PC-3 (cell line): ENCODE measurements at regions not wholly inside any gene's neighbourhood (a gene's known extent, or its start where the extent isn't known, plus 50 kb on each side); places are given as distances from the start of the nearest gene placed in this dataset.

Experiments used
- ATAC-seq: fragments of 200-7000 bp; cut with Tn5 transposase; 2 replicates; pipeline ENCODE4 v1.9.1; 2020; ENCODE audit warnings: mild to moderate bottlenecking, moderate library complexity
- BruUV-seq: library from RNA; stranded (reverse); fragments of 400-500 nt; replicated peaks from 2 replicates; lab custom pipeline; 2021; lab: Mats Ljungman, UMichigan
- CTCF ChIA-PET: fragments of 300-600 bp; sonication (Branson Sonifier 250); formaldehyde crosslinking; loops from one replicate; lab custom pipeline; 2022; ENCODE audit warnings: antibody characterized with exemption; lab: Charles Lee
- POLR2A ChIA-PET: fragments of 300-600 bp; sonication (Branson Sonifier 250); formaldehyde crosslinking; loops from one replicate; lab custom pipeline; 2022; ENCODE audit warnings: antibody characterized with exemption; ENCODE audit not compliant: unreplicated experiment; lab: Charles Lee
- DNase-seq: peaks from one replicate; pipeline ENCODE4 v3.0.0-alpha.2; 2015
- H2AFZ ChIP-seq: fragments of 300-600 bp; sonication (generic); 2 replicates; pipeline ENCODE4 v1.6.0; 2016; ENCODE audit warnings: antibody characterized with exemption, low read length
- H3F3A ChIP-seq: fragments of 300-600 bp; sonication (generic); one replicate; pipeline ENCODE4 v1.6.0; 2017; ENCODE audit warnings: antibody characterized with exemption, low read length, control low read depth, mild to moderate bottlenecking; ENCODE audit not compliant: unreplicated experiment
- H3K27ac ChIP-seq: fragments of 300-600 bp; sonication (generic); 2 replicates; pipeline ENCODE4 v1.5.1; 2016; ENCODE audit warnings: mild to moderate bottlenecking, low read length
- H3K27me3 ChIP-seq: fragments of 300-600 bp; sonication (generic); 2 replicates; pipeline ENCODE4 v1.6.1; 2016; ENCODE audit warnings: low read length, mixed read lengths
- H3K36me3 ChIP-seq: fragments of 300-600 bp; sonication (generic); 2 replicates; pipeline ENCODE4 v1.6.1; 2016; ENCODE audit warnings: low read depth, mixed run types, low read length, mixed read lengths
- H3K4me1 ChIP-seq: fragments of 300-600 bp; sonication (generic); 2 replicates; pipeline ENCODE4 v1.5.1; 2016; ENCODE audit warnings: low read length; ENCODE audit not compliant: insufficient read depth
- H3K4me2 ChIP-seq: fragments of 300-600 bp; sonication (generic); 2 replicates; pipeline ENCODE4 v1.6.0; 2016; ENCODE audit warnings: low read length
- H3K4me3 ChIP-seq: fragments of 300-600 bp; sonication (generic); 2 replicates; pipeline ENCODE4 v1.5.1; 2016; ENCODE audit warnings: mild to moderate bottlenecking, low read length, mixed read lengths
- H3K79me2 ChIP-seq: fragments of 300-600 bp; sonication (generic); 2 replicates; pipeline ENCODE4 v1.6.1; 2017; ENCODE audit warnings: low read length, mixed read lengths
- H3K9ac ChIP-seq: fragments of 300-600 bp; sonication (generic); 2 replicates; pipeline ENCODE4 v1.6.0; 2016; ENCODE audit warnings: mild to moderate bottlenecking, low read length
- H3K9me2 ChIP-seq: fragments of 300-600 bp; sonication (generic); replicated peaks from 2 replicates; pipeline ENCODE4 v1.6.1; 2016; ENCODE audit warnings: mixed run types, low read length, mixed read lengths
- H3K9me3 ChIP-seq: fragments of 300-600 bp; sonication (generic); 2 replicates; pipeline ENCODE4 v1.6.1; 2016; ENCODE audit warnings: low read length, mixed read lengths
- H4K20me1 ChIP-seq: fragments of 300-600 bp; sonication (generic); 2 replicates; pipeline ENCODE4 v1.6.1; 2016; ENCODE audit warnings: low read length, mixed read lengths
- EZH2 ChIP-seq: fragments of 300-600 bp; sonication (generic); IDR thresholded peaks from one replicate; pipeline ENCODE4 v1.6.1; 2017; ENCODE audit warnings: antibody characterized with exemption, mild to moderate bottlenecking, low read length; ENCODE audit not compliant: unreplicated experiment
- EZH2phosphoT487 ChIP-seq: fragments of 300-600 bp; sonication (generic); IDR thresholded peaks from 2 replicates; pipeline ENCODE4 v1.6.1; 2018; ENCODE audit warnings: mild to moderate bottlenecking, antibody characterized with exemption, low read length, borderline replicate concordance
- intact Hi-C: fragments of 100-400 bp; cut with micrococcal nuclease; formaldehyde crosslinking; loops from 2 replicates; pipeline ENCODE4 v1.9.0; 2023
- TF ChIP-seq, protein P1 (sequence below): fragments of 300-600 bp; sonication (generic); conservative IDR thresholded peaks from 2 replicates; pipeline ENCODE4 v1.5.1; 2017; ENCODE audit warnings: antibody characterized with exemption, low read depth, mild to moderate bottlenecking, low read length

DNA sequence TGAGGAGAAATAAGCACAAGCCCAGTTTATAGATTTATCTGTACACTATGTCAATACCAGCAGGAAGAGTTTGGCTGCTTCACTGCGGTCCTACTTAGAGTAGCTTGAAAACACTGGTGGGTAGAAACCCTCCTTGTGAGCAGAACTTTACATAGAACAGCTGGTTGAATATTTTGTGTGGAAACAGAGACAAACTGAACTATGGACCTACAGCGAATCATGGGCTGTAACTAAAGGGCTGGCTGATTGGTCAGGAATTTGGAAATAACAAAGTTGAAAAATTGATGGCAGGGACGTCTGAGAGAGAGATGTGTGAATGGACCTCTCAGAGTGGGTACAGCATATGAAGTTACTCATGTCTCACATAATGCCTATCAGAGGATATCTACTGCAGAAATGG is 392.5 kb downstream of the MAN2A1 start:
- intact Hi-C loops, result no loop called here
- ATAC-seq, result no peak
- no peak overlapping the region for H3K9ac ChIP-seq
- CTCF ChIA-PET, result no interaction called here
- H3K4me2 ChIP-seq, result no peak overlapping the region
- H3K9me3 ChIP-seq, result no peaks in the 10 kb centered on the region
- H3K4me1 ChIP-seq, result no peaks in the 10 kb centered on the region
- no peak overlapping the region for H3K4me3 ChIP-seq
- no peak for DNase-seq
- no peaks in the 10 kb centered on the region for H3K27me3 ChIP-seq
- H2AFZ ChIP-seq, result no peak overlapping the region
- POLR2A ChIA-PET, result no interaction called here
- no TSS peak for BruUV-seq
- no peaks in the 10 kb centered on the region for H3F3A ChIP-seq
- H4K20me1 ChIP-seq, result no peaks in the 10 kb centered on the region
- no peaks in the 10 kb centered on the region for H3K36me3 ChIP-seq
- no peak overlapping the region for H3K27ac ChIP-seq
- H3K79me2 ChIP-seq, result no peaks in the 10 kb centered on the region
- TF ChIP-seq, protein P1, sequence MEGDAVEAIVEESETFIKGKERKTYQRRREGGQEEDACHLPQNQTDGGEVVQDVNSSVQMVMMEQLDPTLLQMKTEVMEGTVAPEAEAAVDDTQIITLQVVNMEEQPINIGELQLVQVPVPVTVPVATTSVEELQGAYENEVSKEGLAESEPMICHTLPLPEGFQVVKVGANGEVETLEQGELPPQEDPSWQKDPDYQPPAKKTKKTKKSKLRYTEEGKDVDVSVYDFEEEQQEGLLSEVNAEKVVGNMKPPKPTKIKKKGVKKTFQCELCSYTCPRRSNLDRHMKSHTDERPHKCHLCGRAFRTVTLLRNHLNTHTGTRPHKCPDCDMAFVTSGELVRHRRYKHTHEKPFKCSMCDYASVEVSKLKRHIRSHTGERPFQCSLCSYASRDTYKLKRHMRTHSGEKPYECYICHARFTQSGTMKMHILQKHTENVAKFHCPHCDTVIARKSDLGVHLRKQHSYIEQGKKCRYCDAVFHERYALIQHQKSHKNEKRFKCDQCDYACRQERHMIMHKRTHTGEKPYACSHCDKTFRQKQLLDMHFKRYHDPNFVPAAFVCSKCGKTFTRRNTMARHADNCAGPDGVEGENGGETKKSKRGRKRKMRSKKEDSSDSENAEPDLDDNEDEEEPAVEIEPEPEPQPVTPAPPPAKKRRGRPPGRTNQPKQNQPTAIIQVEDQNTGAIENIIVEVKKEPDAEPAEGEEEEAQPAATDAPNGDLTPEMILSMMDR, result no peak
- no peak for TF ChIP-seq EZH2phosphoT487
- no peak for TF ChIP-seq EZH2
- H3K9me2 ChIP-seq, result no peaks in the 10 kb centered on the region

DNA sequence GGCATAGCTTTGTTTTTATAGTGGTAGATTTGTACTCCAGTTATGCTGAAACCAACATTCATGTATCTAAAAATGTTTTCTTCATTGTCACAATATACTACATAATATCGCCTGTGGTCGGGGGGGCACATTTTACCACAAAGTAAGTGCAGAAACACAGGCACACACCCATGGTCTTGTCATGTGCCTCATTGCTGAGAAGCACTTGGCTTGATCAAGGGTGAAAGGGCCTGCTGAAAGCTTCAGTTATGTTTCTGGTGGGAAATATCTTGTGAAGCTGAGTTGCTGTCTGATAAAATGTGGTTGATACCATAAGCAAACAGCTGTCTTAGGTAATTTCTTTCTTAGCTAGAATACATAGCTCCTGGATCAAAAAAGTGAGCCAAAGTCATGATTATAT is 393.1 kb downstream of the MAN2A1 start:
- Histone ChIP-seq H3K79me2 (no peaks in the 10 kb centered on the region), H3K27ac (no peak overlapping the region), H3K9me2 (no peaks in the 10 kb centered on the region), H3K36me3 (no peaks in the 10 kb centered on the region), H3K4me3 (no peak overlapping the region), H4K20me1 (no peaks in the 10 kb centered on the region), H3K9ac (no peak overlapping the region), H2AFZ (no peak overlapping the region), H3F3A (no peaks in the 10 kb centered on the region), H3K4me1 (no peaks in the 10 kb centered on the region), H3K9me3 (no peaks in the 10 kb centered on the region), H3K27me3 (no peaks in the 10 kb centered on the region), H3K4me2 (no peak overlapping the region)
- ChIA-PET POLR2A (no interaction called here), CTCF (no interaction called here)
- intact Hi-C loops, result no loop called here
- no peak for ATAC-seq
- DNase-seq, result no peak
- TF ChIP-seq EZH2phosphoT487 (no peak), EZH2 (no peak)
- TF ChIP-seq, protein P1, result no peak
- no TSS peak for BruUV-seq

DNA sequence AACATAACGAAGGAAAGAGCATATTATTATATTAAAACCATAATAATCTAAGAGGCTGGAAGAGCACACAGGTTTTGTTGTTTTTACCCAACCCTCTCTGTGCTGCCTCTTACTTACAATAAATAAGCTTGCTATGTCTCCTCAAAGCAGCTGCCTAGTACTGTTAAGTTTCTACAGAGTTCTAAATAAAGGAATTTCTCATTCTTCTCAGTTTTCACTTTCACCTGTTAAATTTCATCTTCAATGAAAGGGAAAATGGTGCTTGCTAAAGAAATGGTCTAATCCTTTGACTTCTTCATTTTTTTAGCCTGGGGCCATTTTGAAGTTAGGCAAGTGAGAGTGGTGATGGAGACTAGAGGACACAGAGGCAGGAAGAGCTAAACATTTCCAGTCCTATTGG is 396.1 kb downstream of the MAN2A1 start:
- POLR2A ChIA-PET, result no interaction called here
- no TSS peak for BruUV-seq
- ATAC-seq (no peak), DNase-seq (no peak)
- Histone ChIP-seq H4K20me1 (no peaks in the 10 kb centered on the region), H3K4me3 (no peak overlapping the region), H3K79me2 (no peaks in the 10 kb centered on the region), H3F3A (no peaks in the 10 kb centered on the region), H3K27ac (no peak overlapping the region), H3K4me1 (no peaks in the 10 kb centered on the region), H3K9ac (no peak overlapping the region), H3K36me3 (no peaks in the 10 kb centered on the region), H3K27me3 (no peaks in the 10 kb centered on the region), H3K9me2 (0 out of 2 replicates have a peak, but pooled peaks cover 5% of the 10 kb centered on the region), H3K9me3 (no peaks in the 10 kb centered on the region), H3K4me2 (no peak overlapping the region), H2AFZ (no peak overlapping the region)
- intact Hi-C loops, result no loop called here
- TF ChIP-seq EZH2phosphoT487 (no peak), EZH2 (no peak)
- TF ChIP-seq, protein P1, result no peak
- CTCF ChIA-PET, result no interaction called here
